Ureter (tissue), 1 donor: ENCODE measurements at regions not wholly inside any gene's neighbourhood (a gene's known extent, or its start where the extent isn't known, plus 50 kb on each side); places are given as distances from the start of the nearest gene placed in this dataset.

Experiments
- DNase-seq: peaks from one replicate; pipeline ENCODE4 v3.0.0-alpha.2; 2020; ENCODE audit warnings: low spot score
- donor health status: DM: yes; HTN: yes; CAD: no.

DNA sequence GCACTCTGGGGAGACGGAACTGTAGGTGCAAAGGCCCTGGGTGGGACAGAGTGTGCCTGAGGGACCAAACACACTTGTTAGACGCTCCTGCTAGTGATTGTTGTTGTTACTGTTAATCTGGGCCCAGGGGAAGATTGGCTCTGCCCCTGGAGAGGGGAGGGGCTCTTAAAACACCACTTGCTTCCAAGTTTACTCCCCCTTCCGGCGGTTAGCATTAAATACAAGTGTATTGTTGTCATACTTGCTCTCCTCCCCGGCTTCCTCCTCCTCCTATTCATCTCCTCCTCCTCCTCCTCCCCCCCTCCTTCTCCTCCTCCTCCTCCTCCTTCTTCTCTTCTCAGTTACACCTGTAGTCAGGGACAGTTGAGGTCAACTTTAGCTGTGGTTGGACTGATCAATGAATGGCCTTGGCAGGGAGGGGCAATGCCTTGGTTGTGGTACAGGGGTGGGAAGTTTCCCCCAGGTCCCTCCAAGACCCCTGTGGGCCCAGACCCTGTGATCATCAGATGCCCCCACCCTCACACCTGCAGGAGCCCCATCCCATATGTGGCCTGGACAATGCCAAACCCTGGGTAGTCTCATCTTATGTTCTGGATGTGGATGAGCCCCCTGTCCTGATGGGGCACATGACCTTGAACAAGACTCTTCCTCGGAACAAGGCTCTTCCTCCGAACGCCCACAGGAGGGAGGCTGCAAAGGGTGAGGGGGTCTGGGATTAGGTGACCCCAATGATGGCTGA is 217.3 kb downstream of the PTPRU start:
- no peak for DNase-seq

- no peak for DNase-seq
Measured at GRCh38 chr1:29452463-29453230, 216.3 kb downstream of the PTPRU start.

DNA sequence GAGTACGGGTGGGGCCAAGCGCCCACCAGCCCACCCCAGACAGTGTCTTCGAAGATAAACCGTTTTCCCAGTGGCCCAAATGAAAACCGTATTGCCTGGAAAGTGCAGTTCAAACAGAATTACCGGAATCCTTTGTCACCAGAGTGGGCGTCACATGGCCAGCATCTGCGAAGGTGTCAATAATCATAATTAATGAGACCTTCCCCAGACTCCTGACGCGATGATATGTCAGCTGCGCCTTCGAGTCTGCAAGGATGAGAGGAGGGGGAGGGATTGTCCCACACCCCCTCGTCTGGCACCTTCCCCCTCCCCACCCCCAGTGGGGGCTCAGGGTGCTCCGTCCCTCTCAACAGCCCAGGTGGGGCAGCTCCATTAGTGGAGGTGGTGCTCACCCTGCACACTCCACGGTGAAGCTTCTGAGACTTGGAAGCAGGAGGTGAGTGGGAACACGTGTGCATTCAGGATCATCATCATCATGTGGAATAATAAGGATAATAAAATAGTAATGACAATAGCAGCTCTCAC is 215.1 kb downstream of the PTPRU start:
- DNase-seq, result no peak

- DNase-seq, result no peak
Measured at GRCh38 chr1:29450591-29450990, 214.3 kb downstream of the PTPRU start.

DNA sequence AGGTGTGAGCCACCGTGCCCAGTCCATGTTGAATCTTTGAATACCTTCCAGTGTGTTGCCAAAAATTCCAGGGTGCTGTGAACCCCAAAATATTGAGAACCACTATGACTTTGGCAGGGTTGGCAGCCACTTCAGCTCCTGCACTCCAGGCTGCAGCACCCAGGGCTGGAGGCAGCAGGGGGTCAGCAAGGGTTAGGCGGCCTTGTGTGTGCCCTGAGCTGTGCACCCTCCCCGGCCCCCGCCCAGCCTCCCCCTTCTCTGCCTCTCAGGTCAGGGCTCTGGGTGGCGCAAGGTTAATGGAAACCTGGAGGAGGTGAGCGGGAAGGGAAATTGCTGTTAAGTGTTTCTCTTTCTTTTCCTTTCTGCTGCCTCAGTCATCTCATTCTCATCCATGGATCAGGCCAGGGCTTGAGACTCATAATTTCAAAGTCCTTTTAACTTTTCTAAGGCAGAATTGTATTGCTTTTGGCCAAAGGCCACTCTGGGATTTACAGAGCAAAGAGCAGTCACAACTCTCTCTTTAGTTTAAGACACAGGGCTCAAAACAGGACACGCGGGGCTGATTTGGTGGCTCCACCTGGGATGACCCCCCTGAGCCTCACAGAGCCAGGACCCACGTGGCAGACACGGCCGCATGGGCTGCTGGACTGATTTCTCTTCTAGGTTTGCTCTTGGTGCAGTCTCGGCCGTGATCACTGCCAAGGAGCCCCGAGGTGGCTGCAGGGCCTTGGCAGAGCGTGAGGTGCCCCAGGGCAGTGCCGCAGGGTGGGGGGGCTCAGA is 212.3 kb downstream of the PTPRU start:
- DNase-seq, result no peak

- DNase-seq, result no peak
Measured at GRCh38 chr1:29447368-29447767, 211.0 kb downstream of the PTPRU start.

GRCh38 chr1:29444782-29445729 is 208.7 kb downstream of the PTPRU start:
- DNase-seq, result no peak

DNA sequence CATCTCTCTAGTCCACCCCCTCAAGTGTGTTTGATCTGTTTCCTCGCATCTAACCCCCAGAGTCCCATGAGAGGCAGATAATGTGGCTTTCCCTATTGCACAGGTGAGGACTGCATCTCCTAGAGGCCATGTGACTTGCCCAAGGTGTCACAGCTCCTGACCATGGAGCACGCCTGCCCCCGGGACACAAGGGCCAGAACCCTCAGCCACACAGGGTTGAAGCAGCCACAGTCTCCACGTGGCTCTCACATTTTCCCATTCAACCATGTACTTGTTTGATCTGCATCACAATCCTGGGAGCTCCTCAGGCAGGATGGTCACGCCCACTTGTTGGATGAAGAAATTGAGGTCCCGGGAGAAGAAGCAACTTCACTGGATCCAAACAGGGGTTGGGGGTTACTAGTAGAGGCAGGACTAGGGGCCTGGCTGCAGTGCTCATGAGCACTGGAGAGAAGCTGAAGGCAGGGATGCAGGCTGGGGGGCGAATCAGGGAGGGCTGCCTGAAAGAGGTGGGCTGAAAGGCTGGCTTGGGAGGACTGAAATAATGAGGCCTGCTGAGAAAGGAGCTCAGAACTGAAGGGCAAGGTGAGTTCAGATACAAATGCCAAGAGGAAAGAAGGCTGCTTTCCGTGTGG is 207.9 kb downstream of the PTPRU start:
- DNase-seq, result peak; percentile 24

DNA sequence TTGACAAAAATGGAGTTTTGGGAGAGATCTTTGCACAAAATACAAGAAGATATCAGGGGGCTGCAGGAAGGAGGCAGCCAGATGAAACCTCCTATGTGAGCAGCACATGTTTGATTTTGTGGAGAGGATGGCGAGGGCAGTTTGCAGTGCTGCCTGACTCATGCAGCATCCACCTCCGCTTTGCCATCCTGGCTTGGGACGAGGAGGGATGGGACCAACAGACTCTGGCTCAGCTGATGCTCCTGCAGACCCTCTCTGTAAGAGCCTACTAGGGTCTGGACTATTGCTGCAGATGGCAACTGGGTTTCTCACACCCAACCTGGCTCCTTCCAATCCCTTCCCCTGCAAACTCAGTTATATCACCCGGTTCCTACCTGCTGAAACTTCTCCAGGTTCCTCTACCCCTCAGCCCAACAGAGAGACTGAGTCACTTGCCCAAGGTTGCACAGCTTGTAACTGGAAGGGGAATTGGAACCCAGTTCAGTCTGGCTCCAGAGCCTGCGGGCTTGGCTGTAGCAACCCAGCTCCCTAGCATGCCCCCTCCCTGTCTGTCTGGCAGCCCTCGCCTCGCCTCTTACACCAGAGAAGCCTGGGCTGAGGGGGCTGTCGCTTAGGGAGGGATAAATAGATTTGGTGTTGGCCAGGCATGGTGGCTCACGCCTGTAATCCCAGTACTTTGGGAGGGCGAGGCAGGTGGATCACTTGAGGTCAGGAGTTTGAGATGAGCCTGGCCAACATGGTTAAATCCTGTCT is 205.8 kb downstream of the PTPRU start:
- peak; percentile 39 for DNase-seq

GRCh38 chr1:29439615-29440014 is 203.3 kb downstream of the PTPRU start:
- DNase-seq, result no peak

DNA sequence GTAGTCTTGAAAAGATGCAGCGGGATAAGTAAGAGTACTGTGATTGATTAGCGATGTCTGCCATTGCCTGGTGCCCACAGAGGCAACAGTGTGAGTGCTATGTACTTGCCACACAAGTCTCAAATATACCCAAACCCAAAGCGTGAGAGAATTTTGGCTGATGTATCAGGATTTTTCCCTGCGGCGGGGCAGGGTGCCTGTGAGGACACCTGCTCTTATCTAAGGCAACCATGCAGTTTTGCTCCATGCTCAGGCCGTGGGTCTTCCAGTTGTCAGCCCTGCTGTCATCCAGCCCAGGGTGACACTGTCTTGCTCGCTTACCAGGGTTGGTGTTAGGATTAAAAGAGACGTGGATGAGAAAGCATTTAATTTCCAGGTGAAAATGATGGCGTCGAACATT is 202.7 kb downstream of the PTPRU start:
- DNase-seq, result no peak

DNA sequence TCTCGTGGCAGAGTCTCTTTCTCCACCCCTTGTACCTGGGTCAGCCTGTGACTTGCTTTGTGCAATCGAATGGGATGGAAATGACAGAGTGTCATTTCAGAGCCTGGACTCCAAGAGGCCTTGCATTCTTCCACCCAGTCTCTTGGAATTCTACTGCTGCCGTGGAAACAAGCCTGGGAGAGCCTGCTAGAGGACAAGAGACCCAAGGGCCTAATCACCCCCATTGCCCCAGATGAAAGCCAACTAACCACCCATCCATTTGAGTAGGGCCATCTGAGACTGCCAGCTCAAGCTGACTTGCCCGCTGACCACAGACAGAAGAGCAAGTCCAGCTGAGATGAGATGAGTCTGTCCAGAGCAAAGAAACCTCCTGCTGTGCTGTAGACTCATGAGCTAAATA is 201.6 kb downstream of the PTPRU start:
- no peak for DNase-seq

DNA sequence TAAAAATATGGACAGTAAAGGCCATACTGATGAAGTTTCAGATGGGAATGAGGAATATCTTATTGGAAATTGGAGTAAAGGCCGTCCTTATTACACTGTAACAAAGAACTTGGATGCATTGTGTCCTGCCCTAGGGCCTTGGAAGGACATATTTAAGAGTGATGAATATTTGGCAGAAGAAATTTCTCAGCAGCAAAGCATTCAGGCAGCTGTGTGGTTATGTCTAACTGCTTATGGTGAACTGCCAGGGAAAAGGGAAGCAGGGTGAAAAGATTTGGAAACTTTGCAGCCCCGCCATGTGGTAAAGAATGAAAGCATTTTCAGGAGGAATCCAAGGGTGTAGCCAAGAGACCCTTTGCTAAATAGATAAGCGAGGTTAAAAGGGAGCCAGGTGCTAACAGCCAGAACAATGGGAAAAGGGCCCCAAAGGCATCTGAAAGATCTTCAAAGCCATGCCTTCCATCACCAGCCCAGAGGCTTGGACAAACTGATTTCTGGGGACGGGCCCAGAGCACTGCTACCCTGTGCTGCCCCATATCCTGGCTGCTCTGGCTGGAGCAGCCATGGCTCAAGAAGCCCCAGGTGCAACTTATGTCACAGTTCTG is 200.0 kb downstream of the PTPRU start:
- DNase-seq, result no peak

- no peak for DNase-seq
Measured at GRCh38 chr1:29433830-29434229, 197.5 kb downstream of the PTPRU start.

DNA sequence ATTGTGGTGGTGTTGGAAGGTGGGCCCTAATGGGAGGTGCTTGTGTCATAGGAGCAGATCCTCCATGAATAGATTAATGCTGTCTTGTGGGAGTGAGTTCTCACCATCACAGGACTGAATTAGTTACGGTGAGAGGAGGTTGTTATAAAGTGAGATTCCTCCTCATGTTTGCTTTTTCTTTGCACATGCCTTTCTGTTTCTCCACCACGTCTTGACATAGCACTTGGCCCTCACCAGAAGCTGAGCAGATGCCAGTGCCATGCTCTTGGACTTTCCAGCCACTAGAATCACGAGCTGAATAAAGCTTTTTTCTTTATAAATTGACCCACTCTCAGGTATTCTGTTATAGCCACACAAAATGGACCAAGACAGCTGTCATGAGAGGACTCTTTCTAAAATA is 194.8 kb downstream of the PTPRU start:
- no peak for DNase-seq

DNA sequence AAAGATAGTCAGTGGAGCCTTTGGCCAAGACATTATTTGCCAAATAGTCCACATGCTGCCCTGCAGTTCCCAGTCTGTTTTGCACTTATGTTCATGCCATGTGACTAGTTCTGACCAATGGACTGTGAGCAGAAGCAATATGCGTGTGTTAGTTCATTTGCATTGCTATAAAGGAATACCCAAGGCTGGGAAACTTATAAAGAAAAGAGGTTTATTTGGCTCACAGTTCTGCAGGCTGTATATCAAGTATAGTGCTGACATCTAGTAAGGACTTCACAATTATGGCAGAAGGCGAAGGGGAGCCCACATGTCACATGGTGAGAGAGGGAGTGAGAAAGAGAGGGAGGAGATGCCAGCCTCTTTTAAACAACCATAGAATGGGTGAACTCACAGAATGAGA is 193.3 kb downstream of the PTPRU start:
- no peak for DNase-seq

DNA sequence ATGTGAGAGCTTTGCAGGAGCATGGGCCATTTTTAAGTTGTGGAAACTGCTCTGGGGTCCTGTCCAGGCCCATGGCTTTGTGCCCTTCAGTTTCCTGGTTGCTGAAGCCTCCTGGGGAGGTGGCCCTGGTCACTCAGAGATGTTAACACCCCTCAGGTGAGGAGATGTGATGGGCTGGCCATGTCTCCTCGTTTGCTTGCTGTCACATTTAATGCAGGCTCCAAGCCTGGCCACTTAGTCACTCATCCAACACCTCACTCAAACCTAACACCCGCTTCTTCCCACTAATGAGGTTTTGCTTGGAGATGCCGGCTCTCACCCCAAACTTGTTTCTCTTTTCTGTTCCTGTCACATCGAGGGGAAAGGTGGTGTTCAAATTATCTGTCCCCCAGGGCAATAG is 192.7 kb downstream of the PTPRU start:
- no peak for DNase-seq

DNA sequence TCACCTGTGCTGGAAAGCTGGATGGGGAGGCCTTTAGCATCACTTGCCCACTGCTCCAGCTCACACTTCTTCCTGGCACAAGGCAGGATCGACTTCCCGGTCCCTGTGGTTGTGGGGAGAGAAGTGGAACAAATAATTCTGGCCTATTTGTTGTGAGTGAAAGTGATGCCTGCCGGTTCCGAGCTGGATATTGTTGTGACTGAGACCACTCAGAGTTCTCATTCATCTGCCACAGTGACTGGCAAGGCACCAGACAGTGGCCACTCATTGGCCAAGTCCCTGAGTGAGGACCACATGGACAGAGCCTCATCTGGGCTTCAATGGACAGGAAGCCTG is 191.9 kb downstream of the PTPRU start:
- no peak for DNase-seq

- DNase-seq, result no peak
Measured at GRCh38 chr1:29427614-29428279, 191.4 kb downstream of the PTPRU start.
